ENCODE measurements at regions not wholly inside any gene's neighbourhood (a gene's known extent, or its start where the extent isn't known, plus 50 kb on each side); places are given as distances from the start of the nearest gene placed in this dataset.

DNA sequence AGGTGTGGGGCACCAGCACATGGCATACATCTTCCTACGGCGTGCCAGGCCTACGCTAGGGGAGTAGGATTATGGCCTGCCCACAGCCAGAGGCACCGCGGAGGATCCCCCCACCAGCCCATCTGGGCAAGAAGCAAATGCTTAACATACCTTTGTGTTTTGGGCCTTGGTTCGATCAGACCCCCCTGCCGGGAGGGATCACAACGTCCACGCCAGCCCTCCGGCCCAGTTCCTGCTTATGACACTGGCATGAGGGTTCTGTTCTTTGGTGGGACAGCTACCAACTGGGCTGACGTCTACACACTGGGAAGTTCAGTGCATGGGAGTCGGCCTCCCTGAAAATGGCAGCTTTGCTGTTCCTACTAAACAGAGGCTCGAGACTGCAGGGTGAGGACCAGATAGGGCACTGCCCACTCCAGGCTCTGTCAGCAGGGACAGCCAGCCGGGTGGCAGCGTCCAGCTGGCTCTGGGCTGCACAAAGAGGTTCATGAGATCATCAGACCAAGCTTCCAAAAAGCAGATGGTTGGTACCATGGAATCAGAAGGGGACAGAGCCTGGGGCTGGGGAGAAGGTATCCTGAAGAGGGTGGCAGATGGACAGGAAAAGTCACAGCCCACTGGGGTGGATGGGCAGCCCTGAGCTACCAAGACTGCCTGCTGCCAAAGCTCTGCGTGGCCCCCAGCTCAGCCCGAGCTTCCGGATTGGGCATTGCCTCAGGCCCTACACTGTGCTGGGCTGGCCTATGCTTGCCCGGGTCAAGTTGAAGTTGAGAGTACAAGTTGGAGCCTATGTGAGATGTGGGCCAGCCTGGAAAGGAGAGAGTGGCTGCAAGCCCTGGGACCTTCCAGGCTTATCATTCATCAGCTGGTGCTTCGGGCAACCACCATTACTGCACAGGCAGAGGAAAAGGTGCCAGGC, 61.7 kb upstream of the TEX51 start:
- H3K9me3 ChIP-seq (ENCODE audit: control insufficient read depth, low read depth, low read length): peaks cover 5% of the 10 kb centered on the region
- H3K4me1 ChIP-seq (ENCODE audit: control insufficient read depth, insufficient read depth, low read length): no peaks in the 10 kb centered on the region
- no peaks in the 10 kb centered on the region for H3K27me3 ChIP-seq (ENCODE audit: control insufficient read depth, insufficient read depth, low read length)
- H3K27ac ChIP-seq (ENCODE audit: low read length): no peak overlapping the region
- H3K4me3 ChIP-seq (ENCODE audit: low read length): no peak overlapping the region
- H3K36me3 ChIP-seq (ENCODE audit: control insufficient read depth, insufficient read depth, low read length): no peaks in the 10 kb centered on the region
- no peak for DNase-seq
- WGBS (ENCODE audit: insufficient coverage, low lambda C conversion rate): no CpG with 5 or more reads among the region's 20 CpGs

- no peaks in the 10 kb centered on the region for H3K4me1 ChIP-seq (ENCODE audit: control insufficient read depth, insufficient read depth, low read length)
- peaks cover 5% of the 10 kb centered on the region for H3K9me3 ChIP-seq (ENCODE audit: control insufficient read depth, low read depth, low read length)
- H3K36me3 ChIP-seq (ENCODE audit: control insufficient read depth, insufficient read depth, low read length): no peaks in the 10 kb centered on the region
- no peak overlapping the region for H3K4me3 ChIP-seq (ENCODE audit: low read length)
- no peak overlapping the region for H3K27ac ChIP-seq (ENCODE audit: low read length)
- WGBS (ENCODE audit: insufficient coverage, low lambda C conversion rate): no CpG with 5 or more reads among the region's 11 CpGs
- H3K27me3 ChIP-seq (ENCODE audit: control insufficient read depth, insufficient read depth, low read length): peaks cover 2% of the 10 kb centered on the region
- DNase-seq: no peak
These were observed 60.5 kb upstream of the TEX51 start for GRCh38 chr2:126837966-126838715.

DNA sequence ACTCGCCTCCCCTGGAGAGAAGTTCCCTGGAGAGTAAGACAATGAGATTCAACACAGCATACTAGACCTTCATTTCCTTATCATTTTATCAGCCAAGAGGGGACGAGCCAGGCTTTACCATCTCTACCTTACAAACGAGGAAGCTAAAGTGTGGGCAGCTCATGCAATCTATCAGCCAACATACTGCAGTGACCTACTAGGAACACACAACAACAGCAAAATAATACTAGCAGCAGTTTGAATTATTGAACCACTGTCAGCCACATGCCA, 60.0 kb upstream of the TEX51 start:
- Histone ChIP-seq H3K36me3 (ENCODE audit: control insufficient read depth, insufficient read depth, low read length) (no peaks in the 10 kb centered on the region), H3K4me3 (ENCODE audit: low read length) (no peak overlapping the region), H3K27ac (ENCODE audit: low read length) (no peak overlapping the region), H3K27me3 (ENCODE audit: control insufficient read depth, insufficient read depth, low read length) (peaks cover 2% of the 10 kb centered on the region), H3K4me1 (ENCODE audit: control insufficient read depth, insufficient read depth, low read length) (no peaks in the 10 kb centered on the region), H3K9me3 (ENCODE audit: control insufficient read depth, low read depth, low read length) (peaks cover 5% of the 10 kb centered on the region)
- no CpG with 5 or more reads among the region's 3 CpGs for WGBS (ENCODE audit: insufficient coverage, low lambda C conversion rate)
- DNase-seq: no peak

DNA sequence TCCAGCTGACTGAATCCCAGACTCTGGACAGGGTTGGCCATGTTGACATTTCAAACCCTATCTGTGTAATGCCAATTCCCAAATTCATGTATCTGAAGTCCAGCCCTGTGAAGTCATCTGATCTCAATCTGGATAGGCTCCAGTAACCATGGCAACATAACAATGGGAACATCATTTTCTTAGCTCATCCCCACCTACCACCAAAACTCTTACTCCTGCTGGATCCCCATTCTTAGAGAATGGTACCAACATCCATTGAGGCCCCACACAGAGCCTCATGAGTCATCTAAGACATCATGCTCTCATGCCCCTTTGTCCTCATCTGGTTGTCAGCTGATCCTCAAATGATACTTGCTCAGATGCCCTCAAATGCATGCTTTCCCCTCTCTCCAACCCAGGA, 58.9 kb upstream of the TEX51 start:
- Histone ChIP-seq H3K27me3 (ENCODE audit: control insufficient read depth, insufficient read depth, low read length) (peaks cover 2% of the 10 kb centered on the region), H3K27ac (ENCODE audit: low read length) (no peak overlapping the region), H3K4me3 (ENCODE audit: low read length) (no peak overlapping the region), H3K36me3 (ENCODE audit: control insufficient read depth, insufficient read depth, low read length) (no peaks in the 10 kb centered on the region), H3K4me1 (ENCODE audit: control insufficient read depth, insufficient read depth, low read length) (no peaks in the 10 kb centered on the region), H3K9me3 (ENCODE audit: control insufficient read depth, low read depth, low read length) (no peaks in the 10 kb centered on the region)
- no peak for DNase-seq

DNA sequence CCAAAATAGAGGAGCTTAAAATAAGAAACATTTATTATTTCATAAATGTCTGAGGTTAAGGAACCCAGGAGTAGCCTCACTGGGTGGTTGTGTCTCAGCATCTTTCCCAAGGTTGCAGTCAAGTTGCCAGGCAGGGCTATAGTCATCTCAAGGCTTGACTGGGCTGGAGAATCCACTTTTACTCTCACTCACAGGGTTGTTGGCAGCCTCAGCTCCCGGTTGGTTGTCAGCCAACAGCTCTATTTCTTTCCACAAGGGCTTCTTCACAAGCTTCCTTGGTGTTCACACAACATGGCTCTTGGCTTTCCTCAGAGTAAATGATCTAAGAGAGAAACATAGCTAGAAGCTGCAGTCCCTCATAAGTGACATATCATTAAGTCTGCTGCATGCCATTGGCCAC, 55.6 kb upstream of the TEX51 start:
- WGBS (ENCODE audit: insufficient coverage, low lambda C conversion rate): no CpG with 5 or more reads among the region's 1 CpG
- no peaks in the 10 kb centered on the region for H3K4me1 ChIP-seq (ENCODE audit: control insufficient read depth, insufficient read depth, low read length)
- no peak for DNase-seq
- H3K27ac ChIP-seq (ENCODE audit: low read length): no peak overlapping the region
- H3K9me3 ChIP-seq (ENCODE audit: control insufficient read depth, low read depth, low read length): no peaks in the 10 kb centered on the region
- H3K27me3 ChIP-seq (ENCODE audit: control insufficient read depth, insufficient read depth, low read length): peaks cover 2% of the 10 kb centered on the region
- no peak overlapping the region for H3K4me3 ChIP-seq (ENCODE audit: low read length)
- H3K36me3 ChIP-seq (ENCODE audit: control insufficient read depth, insufficient read depth, low read length): no peaks in the 10 kb centered on the region

DNA sequence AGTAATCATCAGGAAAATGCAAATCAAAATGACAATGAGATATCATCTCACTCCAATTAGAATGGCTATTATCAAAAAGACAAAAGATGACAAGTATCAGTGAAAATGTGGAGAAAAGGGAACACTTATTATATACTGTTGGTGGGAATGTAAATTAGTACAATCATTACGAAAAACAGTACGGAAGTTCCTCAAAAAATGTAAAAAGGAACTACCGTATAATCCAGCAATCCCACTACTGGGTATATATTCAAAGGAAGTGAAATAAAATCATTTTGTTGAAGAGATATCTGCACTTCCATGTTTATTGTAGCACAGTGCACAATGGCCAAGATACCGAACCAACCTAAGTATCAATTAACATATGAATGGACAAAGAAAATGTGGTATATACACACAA, 52.4 kb upstream of the TEX51 start:
- DNase-seq: no peak

More for the DNA sequence above, 52.4 kb upstream of the TEX51 start:
- H3K27ac ChIP-seq (ENCODE audit: low read length): no peak overlapping the region
- no peaks in the 10 kb centered on the region for H3K9me3 ChIP-seq (ENCODE audit: control insufficient read depth, low read depth, low read length)
- 100% methylated on average over 2 of the region's 4 CpGs for WGBS (ENCODE audit: insufficient coverage, low lambda C conversion rate)
- H3K36me3 ChIP-seq (ENCODE audit: control insufficient read depth, insufficient read depth, low read length): no peaks in the 10 kb centered on the region
- H3K4me3 ChIP-seq (ENCODE audit: low read length): no peak overlapping the region
- peaks cover 4% of the 10 kb centered on the region for H3K27me3 ChIP-seq (ENCODE audit: control insufficient read depth, insufficient read depth, low read length)
- no peaks in the 10 kb centered on the region for H3K4me1 ChIP-seq (ENCODE audit: control insufficient read depth, insufficient read depth, low read length)
